GM19043 (cell line): ENCODE measurements at regions not wholly inside any gene's neighbourhood (a gene's known extent, or its start where the extent isn't known, plus 50 kb on each side); places are given as distances from the start of the nearest gene placed in this dataset.

ENCODE experiments used
- ATAC-seq: cut with Tn5 transposase; IDR thresholded peaks from one replicate; pipeline ENCODE4 v1.9.1; 2021; ENCODE audit warnings: low read depth; ENCODE audit not compliant: unreplicated experiment

- ATAC-seq: no peak
Measured at GRCh38 chr3:34276342-34276741, 477.9 kb downstream of the PDCD6IP start.

DNA sequence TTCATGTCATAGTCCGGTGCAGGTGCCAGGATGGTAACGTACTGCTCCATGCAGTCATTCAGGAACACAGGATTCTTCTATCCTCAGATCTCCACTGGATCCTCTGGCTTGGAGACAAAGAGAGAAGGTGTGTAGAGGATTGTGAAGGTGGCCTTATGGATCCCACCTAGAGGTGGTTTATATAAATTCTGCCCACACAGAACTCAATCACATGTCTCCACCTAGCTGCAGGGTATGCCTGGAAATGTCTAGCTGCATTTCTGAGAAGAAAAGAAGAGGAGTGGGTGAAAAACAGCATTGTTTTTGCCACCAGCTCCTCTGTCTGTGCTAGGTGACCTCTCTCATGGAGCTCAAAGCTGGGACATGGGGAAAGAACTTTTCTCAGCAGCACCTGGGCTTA is 478.7 kb downstream of the PDCD6IP start:
- ATAC-seq: no peak

GRCh38 chr3:34279901-34280300 is 481.5 kb downstream of the PDCD6IP start:
- no peak for ATAC-seq

- ATAC-seq: no peak
Measured at GRCh38 chr3:34283751-34284150, 485.3 kb downstream of the PDCD6IP start.

DNA sequence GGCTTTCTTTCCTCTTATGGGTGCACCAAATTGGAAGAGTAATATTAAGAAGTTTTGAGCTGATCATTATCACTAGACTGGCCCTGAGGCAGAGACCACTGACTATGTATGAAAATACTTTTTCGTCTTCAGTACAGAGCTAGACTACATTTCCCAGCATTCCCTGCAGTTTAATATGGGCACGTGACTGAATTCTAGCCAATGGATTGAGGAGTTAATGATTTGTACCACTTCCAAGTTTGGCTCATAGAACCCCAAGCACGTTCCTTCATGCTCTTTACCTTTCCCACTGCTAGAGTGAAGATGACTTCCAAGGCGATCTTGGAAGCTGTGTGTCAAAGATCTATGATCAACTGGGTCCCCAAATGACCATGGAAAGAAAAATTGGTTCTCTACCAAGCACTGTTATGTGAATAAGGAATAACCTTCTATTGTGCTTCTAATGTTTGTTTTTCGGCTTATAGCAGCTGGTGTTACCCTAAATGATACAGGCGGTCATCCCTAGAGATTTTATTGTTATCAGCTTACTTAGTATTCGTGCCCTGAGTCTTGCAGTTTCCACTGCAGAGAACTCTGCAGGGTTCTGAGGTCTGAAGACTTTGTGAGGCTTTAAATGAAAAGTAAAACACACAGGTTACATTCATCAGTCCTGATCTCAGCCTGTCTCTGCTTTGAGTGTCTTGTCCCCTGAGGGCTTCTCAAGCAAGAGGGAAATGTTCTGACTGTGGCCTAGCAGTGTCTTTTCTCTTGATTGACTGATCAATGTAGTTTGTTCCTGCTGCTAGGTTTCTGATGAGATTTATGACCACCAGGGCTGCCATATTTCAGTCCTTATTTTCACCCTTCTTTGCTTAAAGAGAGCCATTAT is 486.8 kb downstream of the PDCD6IP start:
- ATAC-seq: no peak

DNA sequence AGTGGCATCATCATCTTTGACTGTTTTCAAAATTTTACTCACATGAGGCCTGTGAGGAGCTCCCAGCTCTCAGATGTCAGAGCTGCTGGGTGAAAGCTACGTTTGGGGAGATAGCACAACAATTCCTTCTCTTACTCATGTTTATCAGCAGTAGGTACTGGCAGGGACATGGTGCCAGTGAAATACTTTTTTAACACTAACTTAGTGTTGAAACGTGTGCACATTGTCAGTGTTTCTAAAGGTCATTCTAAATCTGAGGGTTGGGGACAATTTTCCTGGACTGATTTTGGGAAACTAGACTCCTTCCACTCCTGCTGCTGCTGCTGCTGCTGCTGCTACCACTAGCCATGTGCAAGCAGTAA is 487.4 kb downstream of the PDCD6IP start:
- no peak for ATAC-seq

DNA sequence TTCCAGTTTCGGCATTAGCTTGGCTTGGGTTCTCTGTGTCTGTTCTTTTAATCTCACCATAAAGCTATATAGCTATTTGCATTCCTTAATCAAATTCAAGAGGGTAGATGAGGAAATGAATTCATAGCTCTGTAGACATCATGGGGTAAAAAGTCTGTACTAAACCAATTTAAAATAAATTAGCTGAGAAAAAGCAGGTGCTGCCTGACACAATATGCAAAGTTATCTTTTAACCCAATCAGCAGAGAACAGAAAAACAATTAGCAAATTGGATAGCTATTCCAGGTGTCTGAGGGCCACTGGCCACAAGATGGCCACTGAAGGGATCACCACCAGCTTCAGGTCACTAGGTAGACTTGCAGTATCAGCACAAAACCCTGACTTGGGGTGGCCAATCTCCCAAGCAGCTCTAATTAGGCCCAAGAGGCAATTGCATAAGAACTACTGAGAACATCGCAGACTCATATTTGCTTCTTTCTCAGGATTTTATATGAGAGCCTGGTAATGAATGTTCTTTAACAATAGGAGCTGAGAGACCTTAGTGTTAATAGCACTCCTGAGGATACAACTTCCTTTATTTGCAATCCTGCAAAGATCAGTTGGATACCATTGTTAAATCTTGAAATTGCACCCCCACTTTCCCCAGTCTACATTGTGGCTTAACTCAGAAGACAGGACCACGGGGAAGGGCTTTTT is 494.3 kb downstream of the PDCD6IP start:
- no peak for ATAC-seq

DNA sequence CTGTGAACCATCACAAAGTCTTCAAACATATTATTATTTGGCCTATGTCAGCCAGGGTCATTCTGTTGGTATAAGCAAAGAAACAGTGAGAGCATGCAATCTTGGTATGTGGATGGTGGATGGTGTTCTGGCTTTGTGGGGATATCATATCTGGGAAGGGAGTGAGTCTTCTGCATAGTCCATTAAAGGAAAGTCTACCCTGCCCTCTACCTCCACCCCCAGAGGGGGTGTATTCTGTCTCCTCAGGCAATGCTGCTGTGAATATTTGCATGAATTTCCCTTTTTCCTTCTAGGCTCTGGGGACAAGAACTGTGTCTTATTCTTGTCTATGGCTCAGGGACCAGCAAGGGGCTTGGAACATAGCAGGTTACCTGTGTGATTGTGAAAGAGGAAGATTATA is 495.8 kb downstream of the PDCD6IP start:
- no peak for ATAC-seq

DNA sequence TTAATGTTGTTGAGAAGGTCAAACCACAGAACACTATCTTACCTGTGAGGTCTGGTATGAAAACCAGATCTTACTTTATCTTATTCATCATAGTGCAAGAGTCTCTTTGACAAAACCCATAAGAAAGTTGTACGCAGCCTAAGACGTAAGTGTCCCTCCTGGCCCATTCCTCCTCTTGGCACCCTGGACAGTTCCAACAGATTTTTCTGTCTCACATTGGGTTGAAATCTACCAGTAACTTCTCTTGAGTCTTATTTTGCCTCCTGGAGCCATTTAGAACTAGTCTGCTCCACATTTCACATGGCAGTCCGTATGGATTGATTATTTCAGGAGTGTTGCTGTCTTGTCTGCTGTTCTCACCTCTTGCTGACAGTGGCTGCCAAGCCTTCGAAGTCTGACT is 498.4 kb downstream of the PDCD6IP start:
- ATAC-seq: no peak

- ATAC-seq: no peak
Measured at GRCh38 chr3:34298653-34299052, 500.2 kb downstream of the PDCD6IP start.

- no peak for ATAC-seq
Measured at GRCh38 chr3:34300621-34301020, 502.2 kb downstream of the PDCD6IP start.

DNA sequence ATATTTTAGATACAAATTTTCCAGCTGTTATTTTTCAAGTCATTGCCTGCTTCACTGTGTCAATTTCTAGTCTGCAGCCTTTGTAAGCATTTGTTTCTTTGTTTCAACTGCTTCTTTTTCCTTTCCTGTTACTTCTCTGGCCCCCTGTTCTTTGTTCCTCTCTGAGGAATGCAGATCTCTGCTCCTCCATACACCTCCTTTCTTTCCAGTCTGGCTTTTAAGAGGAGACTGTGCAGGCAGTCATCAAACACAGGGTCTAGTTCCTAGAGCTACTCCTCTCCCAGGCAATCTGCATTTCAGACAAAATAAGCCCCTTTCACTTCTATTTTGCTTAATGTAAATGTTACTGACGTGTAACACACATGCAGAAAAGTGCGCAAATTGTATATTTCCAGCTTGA is 502.9 kb downstream of the PDCD6IP start:
- no peak for ATAC-seq

DNA sequence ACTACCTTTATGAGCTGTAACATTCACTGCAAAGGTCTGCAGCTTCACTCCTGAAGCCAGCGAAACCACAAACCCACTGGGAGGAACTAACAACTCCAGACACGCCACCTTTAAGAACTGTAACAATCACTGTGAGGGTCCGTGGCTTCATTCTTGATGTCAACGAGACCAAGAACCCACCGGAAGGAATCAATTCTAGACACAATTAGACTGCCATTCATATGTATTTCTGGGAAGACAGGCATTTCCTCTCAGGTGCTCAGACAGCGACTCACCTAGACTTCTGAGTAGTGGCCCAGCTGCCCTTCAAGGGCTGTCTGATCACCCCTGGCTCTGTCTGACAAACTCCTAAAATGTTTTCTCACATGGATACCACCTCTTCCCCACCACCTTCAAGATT is 506.8 kb downstream of the PDCD6IP start:
- no peak for ATAC-seq

GRCh38 chr3:34312684-34313083 is 514.3 kb downstream of the PDCD6IP start:
- no peak for ATAC-seq

GRCh38 chr3:34319881-34320280 is 521.5 kb downstream of the PDCD6IP start:
- ATAC-seq: no peak

- ATAC-seq: peak; percentile 45
Measured at GRCh38 chr3:34323517-34323916, 525.1 kb downstream of the PDCD6IP start.

- no peak for ATAC-seq
Measured at GRCh38 chr3:34346656-34347055, 548.2 kb downstream of the PDCD6IP start.

- no peak for ATAC-seq
Measured at GRCh38 chr3:34351882-34352777, 553.7 kb downstream of the PDCD6IP start.

DNA sequence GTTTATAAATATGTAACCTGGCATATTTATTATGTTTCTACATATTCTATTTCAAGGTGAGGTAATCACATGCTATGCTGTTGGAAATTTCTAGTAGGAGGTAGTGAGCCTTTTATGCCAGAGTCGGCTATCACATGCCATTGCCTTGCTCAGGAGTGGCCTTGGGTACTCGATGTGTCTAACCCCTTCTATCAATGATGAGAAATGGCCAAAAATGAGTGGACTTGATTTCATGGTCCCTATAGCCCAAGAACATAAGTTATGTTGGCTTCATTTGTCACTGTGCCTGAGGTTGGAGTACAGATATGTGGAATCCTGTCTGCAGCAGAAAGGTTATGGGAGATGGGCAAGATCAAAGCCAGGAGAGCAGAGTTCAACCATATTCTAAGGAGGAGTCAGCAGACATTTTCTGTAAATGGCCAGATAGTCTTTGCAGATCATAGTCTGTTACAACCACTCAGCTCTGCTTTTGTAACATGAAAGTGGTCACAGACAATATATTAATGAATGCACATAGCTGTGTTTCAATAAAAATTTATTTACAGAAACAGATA is 554.4 kb downstream of the PDCD6IP start:
- ATAC-seq: no peak

- no peak for ATAC-seq
Measured at GRCh38 chr3:34357461-34357860, 559.0 kb downstream of the PDCD6IP start.

DNA sequence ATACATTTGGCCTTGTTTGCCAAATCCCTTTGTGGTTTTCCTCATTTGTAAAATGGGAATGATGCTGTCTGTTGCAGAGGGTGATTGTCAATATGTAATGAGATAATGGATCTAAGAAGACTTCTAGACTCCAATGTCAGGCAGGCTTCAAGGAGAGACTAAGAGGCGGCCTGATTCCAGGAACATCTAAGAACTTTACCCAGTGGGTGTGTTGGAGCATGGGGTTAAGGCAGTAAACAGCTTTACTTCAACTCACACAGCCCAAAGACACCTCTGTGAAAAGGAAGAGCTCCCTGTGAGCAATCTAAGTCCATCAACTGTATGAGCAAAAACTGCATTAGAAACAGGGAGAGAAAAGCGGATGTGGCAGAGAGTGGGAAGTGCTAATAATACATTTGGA is 560.6 kb downstream of the PDCD6IP start:
- ATAC-seq: no peak
